SK-N-SH (cell line): ENCODE measurements at regions not wholly inside any gene's neighbourhood (a gene's known extent, or its start where the extent isn't known, plus 50 kb on each side); places are given as distances from the start of the nearest gene placed in this dataset.

Experiments
- CTCF ChIP-seq: fragments of 200-600 bp; sonication (generic); IDR thresholded peaks from 2 replicates; pipeline ENCODE4 v1.6.1; 2017; ENCODE audit warnings: antibody characterized with exemption, mild to moderate bottlenecking, moderate library complexity
- EP300 ChIP-seq, 2 experiments: IDR thresholded peaks; 2 replicates each; pipeline versions ENCODE4 v1.4.0 to v1.6.1; 2012; ENCODE audit warnings: borderline replicate concordance in 1 of 2, low read depth in 1 of 2, low read length in 1 of 2
- EZH2phosphoT487 ChIP-seq: fragments of 200-600 bp; sonication (generic); IDR thresholded peaks from 2 replicates; pipeline ENCODE4 v1.6.1; 2017; ENCODE audit warnings: low read depth, mixed run types, mild to moderate bottlenecking, antibody characterized with exemption, moderate library complexity, borderline replicate concordance
- NRF1 ChIP-seq: IDR thresholded peaks from 2 replicates; pipeline ENCODE4 v1.6.1; 2012; ENCODE audit warnings: low read depth, mild to moderate bottlenecking, low read length
- RAD21 ChIP-seq: IDR thresholded peaks from 2 replicates; pipeline ENCODE4 v1.6.1; 2012; ENCODE audit warnings: mild to moderate bottlenecking, low read length
- RFX5 ChIP-seq: IDR thresholded peaks from 2 replicates; pipeline ENCODE4 v1.6.1; 2012; ENCODE audit warnings: mild to moderate bottlenecking, improper control_type of control experiment, low read length
- YY1 ChIP-seq: IDR thresholded peaks from 2 replicates; pipeline ENCODE4 v1.4.0; 2012; ENCODE audit warnings: low read depth, mild to moderate bottlenecking
- TF ChIP-seq, protein P1 (sequence below): IDR thresholded peaks from 2 replicates; pipeline ENCODE4; 2012
- TF ChIP-seq, protein P2 (sequence below): fragments of 150-350 bp; IDR thresholded peaks from 2 replicates; pipeline ENCODE4 v1.6.1; 2017; ENCODE audit warnings: antibody characterized with exemption, low read length, low read depth, borderline replicate concordance

DNA sequence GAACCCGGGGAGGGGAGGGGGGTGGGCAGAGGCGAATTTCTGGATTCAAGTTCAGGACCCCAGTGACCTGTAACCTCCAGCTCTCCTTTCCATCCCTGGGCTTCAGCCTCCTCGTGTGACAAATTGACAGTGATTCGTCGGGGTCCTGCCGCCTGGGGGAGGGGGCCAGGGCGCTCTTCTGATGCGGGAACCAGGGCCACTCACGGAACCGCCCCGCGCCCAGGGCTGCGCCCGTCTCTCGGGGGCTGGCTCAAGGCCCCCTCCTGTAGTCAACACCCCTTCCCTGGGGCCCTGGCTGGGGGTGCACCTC lies 92.8 kb upstream of the ANO1 start:
- TF ChIP-seq EZH2phosphoT487 (no peak), CTCF (no peak), YY1 (no peak), RFX5 (no peak), RAD21 (no peak), NRF1 (no peak), EP300 (IDR thresholded peaks at IDR 0.05; ENCODE audit: borderline replicate concordance in 1 of 2, low read depth in 1 of 2, low read length in 1 of 2) (no peak)
- TF ChIP-seq, protein P1, sequence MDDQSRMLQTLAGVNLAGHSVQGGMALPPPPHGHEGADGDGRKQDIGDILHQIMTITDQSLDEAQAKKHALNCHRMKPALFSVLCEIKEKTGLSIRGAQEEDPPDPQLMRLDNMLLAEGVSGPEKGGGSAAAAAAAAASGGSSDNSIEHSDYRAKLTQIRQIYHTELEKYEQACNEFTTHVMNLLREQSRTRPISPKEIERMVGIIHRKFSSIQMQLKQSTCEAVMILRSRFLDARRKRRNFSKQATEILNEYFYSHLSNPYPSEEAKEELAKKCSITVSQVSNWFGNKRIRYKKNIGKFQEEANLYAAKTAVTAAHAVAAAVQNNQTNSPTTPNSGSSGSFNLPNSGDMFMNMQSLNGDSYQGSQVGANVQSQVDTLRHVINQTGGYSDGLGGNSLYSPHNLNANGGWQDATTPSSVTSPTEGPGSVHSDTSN = no peak
- TF ChIP-seq, protein P2, sequence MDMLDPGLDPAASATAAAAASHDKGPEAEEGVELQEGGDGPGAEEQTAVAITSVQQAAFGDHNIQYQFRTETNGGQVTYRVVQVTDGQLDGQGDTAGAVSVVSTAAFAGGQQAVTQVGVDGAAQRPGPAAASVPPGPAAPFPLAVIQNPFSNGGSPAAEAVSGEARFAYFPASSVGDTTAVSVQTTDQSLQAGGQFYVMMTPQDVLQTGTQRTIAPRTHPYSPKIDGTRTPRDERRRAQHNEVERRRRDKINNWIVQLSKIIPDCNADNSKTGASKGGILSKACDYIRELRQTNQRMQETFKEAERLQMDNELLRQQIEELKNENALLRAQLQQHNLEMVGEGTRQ = no peak
